ENCODE measurements at regions not wholly inside any gene's neighbourhood (a gene's known extent, or its start where the extent isn't known, plus 50 kb on each side); places are given as distances from the start of the nearest gene placed in this dataset.

DNA sequence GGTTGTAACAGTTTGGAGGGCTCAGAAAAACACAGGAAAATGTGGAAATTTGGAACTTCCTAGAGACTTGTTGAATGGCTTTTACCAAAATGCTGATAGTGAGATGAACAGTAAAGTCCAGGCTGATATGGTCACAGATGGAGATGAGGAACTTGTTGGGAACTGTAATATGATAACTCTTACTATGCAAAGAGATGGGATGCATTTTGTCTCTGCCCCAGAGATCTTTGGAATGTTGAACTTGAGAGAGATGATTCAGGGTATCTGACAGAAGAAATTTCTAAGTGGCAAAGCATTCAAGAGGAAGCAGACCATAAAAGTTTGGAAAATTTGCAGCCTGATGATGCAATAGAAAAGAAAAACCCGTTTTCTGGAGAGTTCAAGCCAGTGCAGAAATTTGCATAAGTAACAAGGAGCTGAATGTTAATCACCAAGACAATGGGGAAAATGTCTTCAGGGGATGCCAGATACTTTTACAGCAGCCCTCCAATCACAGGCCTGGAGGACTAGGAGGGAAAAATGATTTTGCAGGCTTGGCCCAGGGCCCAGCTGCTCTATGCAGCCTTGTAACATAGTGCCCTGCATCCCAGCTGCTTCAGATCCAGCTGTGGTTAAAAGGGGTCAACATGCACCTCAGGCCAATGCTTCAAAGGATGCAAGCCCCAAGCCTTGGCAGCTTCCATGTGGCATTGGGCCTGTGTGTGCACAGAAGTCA lies 572.7 kb upstream of the ATP2B1 start:
- no peaks in the 10 kb centered on the region for H4K20me1 ChIP-seq (ENCODE audit: insufficient read depth, low read length)
- H3K4me1 Mint-ChIP-seq (ENCODE audit: low read depth, unreplicated experiment) = peaks cover 3% of the 10 kb centered on the region
- no peaks in the 10 kb centered on the region for H3K4me1 ChIP-seq (ENCODE audit: insufficient read depth, low read length)
- TF ChIP-seq EZH2 (IDR thresholded peaks at IDR 0.05; ENCODE audit: insufficient read depth, low read length) (no peak), CTCF (IDR thresholded peaks at IDR 0.05; ENCODE audit: insufficient read depth, low read depth, low read length) (no peak)
- H3K9me3 Mint-ChIP-seq (ENCODE audit: unreplicated experiment) = peaks cover 17% of the 10 kb centered on the region
- no peak overlapping the region for H3K4me3 Mint-ChIP-seq (ENCODE audit: unreplicated experiment)
- H3K4me2 ChIP-seq (ENCODE audit: low read length) = no peak overlapping the region
- H3K9me3 ChIP-seq (ENCODE audit: insufficient read depth, low read depth, low read length) = peaks cover 8% of the 10 kb centered on the region
- DNase-seq (ENCODE audit: low read depth) = no peak
- H3K27me3 ChIP-seq (ENCODE audit: insufficient read depth, low read length) = no peaks in the 10 kb centered on the region
- H3K27ac ChIP-seq (ENCODE audit: low read depth, low read length) = no peak overlapping the region
- no peaks in the 10 kb centered on the region for H3K36me3 ChIP-seq (ENCODE audit: insufficient read depth, low read length)
- H3K27ac Mint-ChIP-seq (ENCODE audit: unreplicated experiment) = no peak overlapping the region
- H3K4me3 ChIP-seq (ENCODE audit: insufficient read depth, low read depth, low read length) = no peak overlapping the region
- peaks cover 3% of the 10 kb centered on the region for H3K36me3 Mint-ChIP-seq (ENCODE audit: low read depth, unreplicated experiment)
- H2AFZ ChIP-seq (ENCODE audit: low read depth, low read length) = no peak overlapping the region
- no peaks in the 10 kb centered on the region for H3K79me2 ChIP-seq (ENCODE audit: insufficient read depth, low read length)
- H3K27me3 Mint-ChIP-seq (ENCODE audit: low read depth, unreplicated experiment) = no peaks in the 10 kb centered on the region
- no peak overlapping the region for H3K9ac ChIP-seq (ENCODE audit: low read length)
- FAIRE-seq = no peak

GRCh38 chr12:90280564-90281058 lies 572.0 kb upstream of the ATP2B1 start:
- no peaks in the 10 kb centered on the region for H3K4me1 ChIP-seq (ENCODE audit: insufficient read depth, low read length)
- no peak overlapping the region for H3K4me2 ChIP-seq (ENCODE audit: low read length)
- peaks cover 3% of the 10 kb centered on the region for H3K36me3 Mint-ChIP-seq (ENCODE audit: low read depth, unreplicated experiment)
- FAIRE-seq (no peak), DNase-seq (ENCODE audit: low read depth) (peak; percentile 63)
- no peaks in the 10 kb centered on the region for H3K27me3 ChIP-seq (ENCODE audit: insufficient read depth, low read length)
- no peak overlapping the region for H3K4me3 Mint-ChIP-seq (ENCODE audit: unreplicated experiment)
- peaks cover 3% of the 10 kb centered on the region for H3K4me1 Mint-ChIP-seq (ENCODE audit: low read depth, unreplicated experiment)
- no peaks in the 10 kb centered on the region for H3K27me3 Mint-ChIP-seq (ENCODE audit: low read depth, unreplicated experiment)
- no peaks in the 10 kb centered on the region for H3K79me2 ChIP-seq (ENCODE audit: insufficient read depth, low read length)
- H3K9me3 Mint-ChIP-seq (ENCODE audit: unreplicated experiment) = peaks cover 17% of the 10 kb centered on the region
- no peak overlapping the region for H2AFZ ChIP-seq (ENCODE audit: low read depth, low read length)
- no peak overlapping the region for H3K4me3 ChIP-seq (ENCODE audit: insufficient read depth, low read depth, low read length)
- peak overlapping the region; percentile 12 for H3K27ac ChIP-seq (ENCODE audit: low read depth, low read length)
- H3K36me3 ChIP-seq (ENCODE audit: insufficient read depth, low read length) = no peaks in the 10 kb centered on the region
- H3K27ac Mint-ChIP-seq (ENCODE audit: unreplicated experiment) = no peak overlapping the region
- no peak overlapping the region for H3K9ac ChIP-seq (ENCODE audit: low read length)
- no peaks in the 10 kb centered on the region for H4K20me1 ChIP-seq (ENCODE audit: insufficient read depth, low read length)
- peaks cover 8% of the 10 kb centered on the region for H3K9me3 ChIP-seq (ENCODE audit: insufficient read depth, low read depth, low read length)
- TF ChIP-seq EZH2 (IDR thresholded peaks at IDR 0.05; ENCODE audit: insufficient read depth, low read length) (no peak), CTCF (IDR thresholded peaks at IDR 0.05; ENCODE audit: insufficient read depth, low read depth, low read length) (no peak)

- FAIRE-seq = no peak
- DNase-seq (ENCODE audit: low read depth) = peak; percentile 10
- Mint-ChIP-seq H3K4me1 (ENCODE audit: low read depth, unreplicated experiment) (peaks cover 3% of the 10 kb centered on the region), H3K9me3 (ENCODE audit: unreplicated experiment) (peaks cover 17% of the 10 kb centered on the region), H3K4me3 (ENCODE audit: unreplicated experiment) (no peak overlapping the region), H3K27me3 (ENCODE audit: low read depth, unreplicated experiment) (no peaks in the 10 kb centered on the region), H3K27ac (ENCODE audit: unreplicated experiment) (no peak overlapping the region), H3K36me3 (ENCODE audit: low read depth, unreplicated experiment) (peaks cover 3% of the 10 kb centered on the region)
- no peaks in the 10 kb centered on the region for H3K36me3 ChIP-seq (ENCODE audit: insufficient read depth, low read length)
- TF ChIP-seq EZH2 (IDR thresholded peaks at IDR 0.05; ENCODE audit: insufficient read depth, low read length) = no peak
- no peaks in the 10 kb centered on the region for H3K4me1 ChIP-seq (ENCODE audit: insufficient read depth, low read length)
- no peak overlapping the region for H2AFZ ChIP-seq (ENCODE audit: low read depth, low read length)
- no peaks in the 10 kb centered on the region for H3K27me3 ChIP-seq (ENCODE audit: insufficient read depth, low read length)
- H3K4me3 ChIP-seq (ENCODE audit: insufficient read depth, low read depth, low read length) = no peak overlapping the region
- peak overlapping the region; percentile 12 for H3K27ac ChIP-seq (ENCODE audit: low read depth, low read length)
- H3K9ac ChIP-seq (ENCODE audit: low read length) = no peak overlapping the region
- no peaks in the 10 kb centered on the region for H4K20me1 ChIP-seq (ENCODE audit: insufficient read depth, low read length)
- H3K4me2 ChIP-seq (ENCODE audit: low read length) = no peak overlapping the region
- peaks cover 8% of the 10 kb centered on the region for H3K9me3 ChIP-seq (ENCODE audit: insufficient read depth, low read depth, low read length)
- H3K79me2 ChIP-seq (ENCODE audit: insufficient read depth, low read length) = no peaks in the 10 kb centered on the region
These were observed 571.4 kb upstream of the ATP2B1 start for GRCh38 chr12:90280033-90280432.
